GM11168 (cell line): ENCODE measurements at regions not wholly inside any gene's neighbourhood (a gene's known extent, or its start where the extent isn't known, plus 50 kb on each side); places are given as distances from the start of the nearest gene placed in this dataset.

Source experiments
- in situ Hi-C: fragments of 300-500 bp; cut with MboI; formaldehyde crosslinking; loops from one replicate; pipeline ENCODE4 v1.12.0; 2022; ENCODE audit warnings: low sequenced_read_pairs; ENCODE audit not compliant: unreplicated experiment

- in situ Hi-C loops, result no loop called here
Measured at GRCh38 chr2:160906878-160907277, 253.3 kb upstream of the TANK start.

GRCh38 chr2:160907738-160908137 is 252.5 kb upstream of the TANK start:
- in situ Hi-C loops, result no loop called here

- in situ Hi-C loops, result no loop called here
Measured at GRCh38 chr2:160908157-160908556, 252.1 kb upstream of the TANK start.

- in situ Hi-C loops, result no loop called here
Measured at GRCh38 chr2:160909781-160910242, 250.4 kb upstream of the TANK start.

- in situ Hi-C loops, result no loop called here
Measured at GRCh38 chr2:160910681-160911080, 249.5 kb upstream of the TANK start.

- in situ Hi-C loops, result no loop called here
Measured at GRCh38 chr2:160911258-160911657, 249.0 kb upstream of the TANK start.

GRCh38 chr2:160912276-160912675 is 248.0 kb upstream of the TANK start:
- in situ Hi-C loops, result no loop called here

GRCh38 chr2:160913323-160913722 is 246.9 kb upstream of the TANK start:
- in situ Hi-C loops, result no loop called here

GRCh38 chr2:160914217-160914616 is 246.0 kb upstream of the TANK start:
- in situ Hi-C loops, result no loop called here

GRCh38 chr2:160916300-160916699 is 243.9 kb upstream of the TANK start:
- in situ Hi-C loops, result no loop called here

GRCh38 chr2:160917850-160918249 is 242.4 kb upstream of the TANK start:
- in situ Hi-C loops, result no loop called here

- in situ Hi-C loops, result no loop called here
Measured at GRCh38 chr2:160918258-160918657, 242.0 kb upstream of the TANK start.

GRCh38 chr2:160918906-160919503 is 241.2 kb upstream of the TANK start:
- in situ Hi-C loops, result no loop called here

- in situ Hi-C loops, result no loop called here
Measured at GRCh38 chr2:160920061-160920460, 240.2 kb upstream of the TANK start.

GRCh38 chr2:160920791-160921303 is 239.4 kb upstream of the TANK start:
- in situ Hi-C loops, result no loop called here

GRCh38 chr2:160921386-160921964 is 238.8 kb upstream of the TANK start:
- in situ Hi-C loops, result no loop called here

GRCh38 chr2:160924936-160925353 is 235.3 kb upstream of the TANK start:
- in situ Hi-C loops, result no loop called here

GRCh38 chr2:160925956-160926355 is 234.3 kb upstream of the TANK start:
- in situ Hi-C loops, result no loop called here

GRCh38 chr2:160927324-160927723 is 232.9 kb upstream of the TANK start:
- in situ Hi-C loops, result no loop called here

GRCh38 chr2:160928854-160929301 is 231.3 kb upstream of the TANK start:
- in situ Hi-C loops, result no loop called here

- in situ Hi-C loops, result no loop called here
Measured at GRCh38 chr2:160931531-160931930, 228.7 kb upstream of the TANK start.

GRCh38 chr2:160932960-160933359 is 227.3 kb upstream of the TANK start:
- in situ Hi-C loops, result no loop called here
